HG03159 (cell line): ENCODE measurements at regions not wholly inside any gene's neighbourhood (a gene's known extent, or its start where the extent isn't known, plus 50 kb on each side); places are given as distances from the start of the nearest gene placed in this dataset.

Experiments
- ATAC-seq: cut with Tn5 transposase; IDR thresholded peaks from one replicate; pipeline ENCODE4 v1.9.1; 2021; ENCODE audit warnings: mild to moderate bottlenecking, moderate library complexity; ENCODE audit not compliant: unreplicated experiment

- ATAC-seq: no peak
Observed at GRCh38 chr7:84553711-84554110, 359.1 kb upstream of the SEMA3A start.

GRCh38 chr7:84549409-84549808 is 354.8 kb upstream of the SEMA3A start:
- ATAC-seq: no peak

GRCh38 chr7:84548366-84549365 is 354.1 kb upstream of the SEMA3A start:
- no peak for ATAC-seq

- no peak for ATAC-seq
Observed at GRCh38 chr7:84547331-84547730, 352.7 kb upstream of the SEMA3A start.

- ATAC-seq: no peak
Observed at GRCh38 chr7:84546403-84546802, 351.8 kb upstream of the SEMA3A start.

GRCh38 chr7:84538268-84538667 is 343.7 kb upstream of the SEMA3A start:
- no peak for ATAC-seq

- no peak for ATAC-seq
Observed at GRCh38 chr7:84536271-84536870, 341.8 kb upstream of the SEMA3A start.

- ATAC-seq: no peak
Observed at GRCh38 chr7:84535580-84536270, 341.1 kb upstream of the SEMA3A start.

- ATAC-seq: no peak
Observed at GRCh38 chr7:84533182-84533581, 338.6 kb upstream of the SEMA3A start.

- no peak for ATAC-seq
Observed at GRCh38 chr7:84532196-84532595, 337.6 kb upstream of the SEMA3A start.

GRCh38 chr7:84529480-84530205 is 335.1 kb upstream of the SEMA3A start:
- no peak for ATAC-seq

GRCh38 chr7:84528756-84529479 is 334.3 kb upstream of the SEMA3A start:
- ATAC-seq: no peak

- ATAC-seq: no peak
Observed at GRCh38 chr7:84524714-84525694, 330.4 kb upstream of the SEMA3A start.

GRCh38 chr7:84513061-84513460 is 318.5 kb upstream of the SEMA3A start:
- no peak for ATAC-seq

GRCh38 chr7:84512055-84512454 is 317.5 kb upstream of the SEMA3A start:
- no peak for ATAC-seq

- no peak for ATAC-seq
Observed at GRCh38 chr7:84510505-84510904, 315.9 kb upstream of the SEMA3A start.

GRCh38 chr7:84509522-84509921 is 314.9 kb upstream of the SEMA3A start:
- no peak for ATAC-seq

- no peak for ATAC-seq
Observed at GRCh38 chr7:84508606-84509005, 314.0 kb upstream of the SEMA3A start.

- no peak for ATAC-seq
Observed at GRCh38 chr7:84507529-84507928, 312.9 kb upstream of the SEMA3A start.
